ENCODE measurements at regions not wholly inside any gene's neighbourhood (a gene's known extent, or its start where the extent isn't known, plus 50 kb on each side); places are given as distances from the start of the nearest gene placed in this dataset.

- no peaks in the 10 kb centered on the region for H3K79me2 ChIP-seq (ENCODE audit: insufficient read depth, low read length)
- no peaks in the 10 kb centered on the region for H3K9me2 ChIP-seq (ENCODE audit: insufficient read depth)
- H3K9ac ChIP-seq (ENCODE audit: low read length) = no peak overlapping the region
- ChIA-PET RAD21 (ENCODE audit: low non-redundant PET in 1 of 2, low total read pairs in 2 of 2, uncharacterized antibody in 2 of 2, unreplicated experiment in 2 of 2) (no interaction called here), CTCF (no interaction called here), POLR2A (no interaction called here)
- H3K4me3 ChIP-seq (replicated peaks in 1 of 2; ENCODE audit: low read depth in 1 of 2, low read length in 2 of 2) = no peak overlapping the region
- H3K9me3 ChIP-seq (ENCODE audit: control insufficient read depth in 1 of 2, insufficient read depth in 1 of 2, low read depth in 1 of 2, low read length in 2 of 2) = peaks cover 0 to 5% of the 10 kb centered on the region in 2 experiments; a peak in 2 of 4 replicates
- no peaks in the 10 kb centered on the region for H4K20me1 ChIP-seq (ENCODE audit: insufficient read depth)
- H3K27ac ChIP-seq (ENCODE audit: low read depth, low read length) = no peak overlapping the region
- no TSS peak for BruUV-seq (replicated peaks)
- no peak for ATAC-seq
- no peak overlapping the region for H3K4me2 ChIP-seq (ENCODE audit: low read length)
- H2AFZ ChIP-seq (ENCODE audit: low read depth, low read length, poor library complexity, severe bottlenecking) = no peak overlapping the region
- no peaks in the 10 kb centered on the region for H3K27me3 ChIP-seq (ENCODE audit: insufficient read depth, low read length)
- intact Hi-C loops (cut with micrococcal nuclease) = no loop called here
- no peaks in the 10 kb centered on the region for H3K4me1 ChIP-seq (ENCODE audit: control insufficient read depth in 1 of 2, insufficient read depth in 2 of 2, low read length in 2 of 2)
- no peak for DNase-seq (ENCODE audit: low read depth, low spot score)
- no peaks in the 10 kb centered on the region for H3K36me3 ChIP-seq (ENCODE audit: control insufficient read depth in 1 of 2, insufficient read depth in 2 of 2, low read length in 2 of 2)
- no peak for TF ChIP-seq ATF3 (IDR thresholded peaks at IDR 0.05)
- TF ChIP-seq SP1 (IDR thresholded peaks at IDR 0.05; ENCODE audit: low read depth) = no peak
- no peak for TF ChIP-seq CBX3 (IDR thresholded peaks at IDR 0.05; ENCODE audit: low read depth)
- no peak for TF ChIP-seq FOSL1 (IDR thresholded peaks at IDR 0.05; ENCODE audit: low read depth)
- no peak for TF ChIP-seq TCF7L2 (IDR thresholded peaks at IDR 0.05; ENCODE audit: borderline replicate concordance, extremely low read depth, insufficient read depth, insufficient read length)
- no peak for TF ChIP-seq EGR1 (IDR thresholded peaks at IDR 0.05; ENCODE audit: low read depth)
- no peak for TF ChIP-seq ZBTB33 (IDR thresholded peaks at IDR 0.05; ENCODE audit: extremely low read depth, insufficient replicate concordance, low read length)
- TF ChIP-seq ZFX (IDR thresholded peaks at IDR 0.05) = no peak
- no peak for TF ChIP-seq EZH2phosphoT487 (IDR thresholded peaks at IDR 0.05; ENCODE audit: borderline replicate concordance)
- no peak for TF ChIP-seq CEBPB (IDR thresholded peaks at IDR 0.05; ENCODE audit: low read depth)
- TF ChIP-seq POLR2AphosphoS5 (IDR thresholded peaks at IDR 0.05; ENCODE audit: low read depth, low read length) = no peak
- TF ChIP-seq POLR2A (IDR thresholded peaks at IDR 0.05; ENCODE audit: borderline replicate concordance, extremely low read depth, insufficient read depth, insufficient read length) = no peak
- no peak for TF ChIP-seq SRF (IDR thresholded peaks at IDR 0.05; ENCODE audit: low read depth)
- TF ChIP-seq RAD21 (IDR thresholded peaks at IDR 0.05; ENCODE audit: low read depth) = no peak
- TF ChIP-seq EZH2 (IDR thresholded peaks at IDR 0.05) = no peak
These were observed 391.4 kb downstream of the DCDC2C start for GRCh38 chr2:4094743-4095142.
